HCT116 (cell line): ENCODE measurements at regions not wholly inside any gene's neighbourhood (a gene's known extent, or its start where the extent isn't known, plus 50 kb on each side); places are given as distances from the start of the nearest gene placed in this dataset.

Source experiments
- ATAC-seq: fragments of 200-7000 bp; cut with Tn5 transposase; 2 replicates; pipeline ENCODE4 v1.9.1; 2020; ENCODE audit warnings: mild to moderate bottlenecking, moderate library complexity
- BruUV-seq: library from RNA; stranded (reverse); fragments of 400-500 nt; replicated peaks from 2 replicates; lab custom pipeline; 2021; lab: Mats Ljungman, UMichigan
- CTCF ChIA-PET: fragments of 300-600 bp; sonication (Branson Sonifier 250); formaldehyde crosslinking; loops from one replicate; lab custom pipeline; 2021; ENCODE audit warnings: antibody characterized with exemption; lab: Charles Lee
- POLR2A ChIA-PET: fragments of 300-600, 350-600 bp; sonication (Branson Sonifier 250); formaldehyde crosslinking; loops from one replicate; lab custom pipeline; 2021; ENCODE audit warnings: antibody characterized with exemption; lab: Charles Lee
- RAD21 ChIA-PET, 2 experiments: fragments of 300-600 bp; sonication (Branson Sonifier 250); formaldehyde crosslinking; loops; one replicate each; lab custom pipeline; 2023; ENCODE audit warnings: low total read pairs in 2 of 2; ENCODE audit not compliant: uncharacterized antibody in 2 of 2, unreplicated experiment in 2 of 2, low non-redundant PET in 1 of 2; lab: Charles Lee
- DNase-seq: peaks from one replicate; pipeline ENCODE4 v3.0.0-alpha.2; 2010; ENCODE audit warnings: low read depth, low spot score
- H2AFZ ChIP-seq: fragments of 200-600 bp; shearing (Covaris generic), sonication (generic); 2 replicates; pipeline ENCODE4 v1.6.1; 2017; ENCODE audit warnings: low read depth, mixed run types, mixed read lengths, antibody characterized with exemption, low read length; ENCODE audit not compliant: poor library complexity, severe bottlenecking
- H3K27ac ChIP-seq: 2 replicates; pipeline ENCODE4 v1.5.1; 2012; ENCODE audit warnings: low read depth, low read length
- H3K27me3 ChIP-seq: fragments of 200-600 bp; sonication (generic); 2 replicates; pipeline ENCODE4 v1.6.1; 2016; ENCODE audit warnings: mixed run types, low read length, mixed read lengths; ENCODE audit not compliant: insufficient read depth
- H3K36me3 ChIP-seq, 2 experiments: fragments of 200-500 bp in 1 of 2; fragments of 200-600 bp in 1 of 2; sonication (Bioruptor generic) in 1 of 2; sonication (generic) in 1 of 2; 2 replicates each; pipeline versions ENCODE4 v1.5.1 to v1.6.1; 2014 to 2016; ENCODE audit warnings: low read length in 2 of 2, inconsistent platforms in 1 of 2, mixed read lengths in 1 of 2, mixed run types in 1 of 2; ENCODE audit not compliant: insufficient read depth in 2 of 2, control insufficient read depth in 1 of 2
- H3K4me1 ChIP-seq, 2 experiments: fragments of 200-600 bp in 1 of 2; sonication (generic) in 1 of 2; 2 replicates each; pipeline versions ENCODE4 v1.5.1 to v1.6.1; 2012 to 2017; ENCODE audit warnings: low read length in 2 of 2, inconsistent platforms in 1 of 2, mild to moderate bottlenecking in 1 of 2, mixed read lengths in 1 of 2, mixed run types in 1 of 2, moderate library complexity in 1 of 2; ENCODE audit not compliant: insufficient read depth in 2 of 2, control insufficient read depth in 1 of 2
- H3K4me2 ChIP-seq: fragments of 200-600 bp; sonication (generic); 2 replicates; pipeline ENCODE4 v1.6.1; 2017; ENCODE audit warnings: mixed run types, low read length, mixed read lengths
- H3K4me3 ChIP-seq, 2 experiments: fragments of 200-600 bp in 1 of 2; sonication (generic) in 1 of 2; replicated peaks in 1 of 2; 2 replicates each; pipeline ENCODE4 v1.5.1; 2011 to 2016; ENCODE audit warnings: low read length in 2 of 2, control low read depth in 1 of 2, low read depth in 1 of 2, mild to moderate bottlenecking in 1 of 2, mixed read lengths in 1 of 2, mixed run types in 1 of 2
- H3K79me2 ChIP-seq: fragments of 200-600 bp; sonication (generic); 2 replicates; pipeline ENCODE4 v1.6.1; 2017; ENCODE audit warnings: mild to moderate bottlenecking, mixed run types, low read length, moderate library complexity, mixed read lengths; ENCODE audit not compliant: insufficient read depth
- H3K9ac ChIP-seq: fragments of 200-600 bp; sonication (generic); 2 replicates; pipeline ENCODE4 v1.6.1; 2016; ENCODE audit warnings: low read length, mixed read lengths
- H3K9me2 ChIP-seq: fragments of 200-600 bp; sonication (generic), shearing (Covaris generic); 2 replicates; pipeline ENCODE4 v1.6.1; 2017; ENCODE audit warnings: mixed run types, mild to moderate bottlenecking, moderate library complexity; ENCODE audit not compliant: insufficient read depth
- H3K9me3 ChIP-seq, 2 experiments: fragments of 200-500 bp in 1 of 2; fragments of 200-600 bp in 1 of 2; sonication (Bioruptor generic) in 1 of 2; sonication (generic) in 1 of 2; 2 replicates each; pipeline ENCODE4 v1.6.1; 2014 to 2017; ENCODE audit warnings: low read length in 2 of 2, mixed read lengths in 2 of 2, inconsistent platforms in 1 of 2, low read depth in 1 of 2, mild to moderate bottlenecking in 1 of 2, mixed run types in 1 of 2, moderate library complexity in 1 of 2; ENCODE audit not compliant: control insufficient read depth in 1 of 2, insufficient read depth in 1 of 2
- H4K20me1 ChIP-seq: fragments of 200-600 bp; sonication (generic), shearing (Covaris generic); 2 replicates; pipeline ENCODE4 v1.6.1; 2017; ENCODE audit warnings: mixed run types, mild to moderate bottlenecking, moderate library complexity; ENCODE audit not compliant: insufficient read depth
- ATF3 ChIP-seq: IDR thresholded peaks from 2 replicates; pipeline ENCODE4 v1.6.1; 2012
- CBX3 ChIP-seq: IDR thresholded peaks from 2 replicates; pipeline ENCODE4 v1.6.1; 2012; ENCODE audit warnings: low read depth
- CEBPB ChIP-seq: IDR thresholded peaks from 2 replicates; pipeline ENCODE4 v1.6.1; 2012; ENCODE audit warnings: low read depth
- EGR1 ChIP-seq: IDR thresholded peaks from 2 replicates; pipeline ENCODE4 v1.6.1; 2012; ENCODE audit warnings: low read depth
- ELF1 ChIP-seq: IDR thresholded peaks from 2 replicates; pipeline ENCODE4 v1.6.1; 2012; ENCODE audit warnings: low read depth, borderline replicate concordance
- EZH2 ChIP-seq: fragments of 200-600 bp; sonication (generic); IDR thresholded peaks from 2 replicates; pipeline ENCODE4 v1.6.1; 2017; ENCODE audit warnings: antibody characterized with exemption, mixed run types
- EZH2phosphoT487 ChIP-seq: fragments of 200-600 bp; IDR thresholded peaks from 2 replicates; pipeline ENCODE4 v1.6.1; 2018; ENCODE audit warnings: antibody characterized with exemption, borderline replicate concordance
- POLR2A ChIP-seq: IDR thresholded peaks from 2 replicates; pipeline ENCODE4 v1.7.0; 2011; ENCODE audit warnings: borderline replicate concordance; ENCODE audit not compliant: insufficient read depth, insufficient read length; ENCODE audit errors: extremely low read depth
- POLR2AphosphoS5 ChIP-seq: IDR thresholded peaks from 2 replicates; pipeline ENCODE4 v1.6.1; 2011; ENCODE audit warnings: mild to moderate bottlenecking, low read depth, low read length, moderate library complexity
- REST ChIP-seq: IDR thresholded peaks from 2 replicates; pipeline ENCODE4 v1.6.1; 2012; ENCODE audit warnings: low read depth
- SIN3A ChIP-seq: IDR thresholded peaks from 2 replicates; pipeline ENCODE4 v1.6.1; 2012; ENCODE audit warnings: low read depth
- SP1 ChIP-seq: IDR thresholded peaks from 2 replicates; pipeline ENCODE4 v1.6.1; 2012; ENCODE audit warnings: low read depth
- YY1 ChIP-seq: IDR thresholded peaks from 2 replicates; pipeline ENCODE4 v1.6.1; 2011; ENCODE audit warnings: low read length, low read depth, moderate library complexity, mild to moderate bottlenecking; ENCODE audit not compliant: insufficient replicate concordance; ENCODE audit errors: extremely low read depth
- ZBTB33 ChIP-seq: IDR thresholded peaks from 2 replicates; pipeline ENCODE4 v1.6.1; 2011; ENCODE audit warnings: mild to moderate bottlenecking, low read length, moderate library complexity; ENCODE audit not compliant: insufficient replicate concordance; ENCODE audit errors: extremely low read depth
- ZFX ChIP-seq: fragments of 450-650 bp; IDR thresholded peaks from 2 replicates; pipeline ENCODE4 v1.6.1; 2017
- ZNF274 ChIP-seq: fragments of 200-500 bp; sonication (Bioruptor generic); IDR thresholded peaks from 2 replicates; pipeline ENCODE4 v1.6.1; 2014; ENCODE audit warnings: mild to moderate bottlenecking, low read depth, low read length, inconsistent platforms
- intact Hi-C: fragments of 100-400 bp; cut with micrococcal nuclease; formaldehyde crosslinking; loops from 2 replicates; pipeline ENCODE4 v1.10.0; 2022
- TF ChIP-seq, protein P1 (sequence below): IDR thresholded peaks from 2 replicates; pipeline ENCODE4 v1.6.1; 2012

GRCh38 chr5:91283326-91283725 is 99.8 kb downstream of the ARRDC3 start:
- H3K9me3 ChIP-seq: 0 out of 4 replicates have a peak, but pooled peaks cover 0 to 3% of the 10 kb centered on the region in 2 experiments
- H3K4me1 ChIP-seq: peaks cover 17 to 53% of the 10 kb centered on the region in 2 experiments
- H3K4me2 ChIP-seq: peak overlapping the region; percentile 19; the same call in 1 of the 2 replicates
- ChIA-PET CTCF (no interaction called here), RAD21 (interaction anchor here in 1 of 2 experiments (0.9 kb wide), 1 partner anchor 101 kb away, joined by 3 read pairs; no protein-coding TSS in a partner anchor), POLR2A (no interaction called here)
- no peak for DNase-seq
- no peaks in the 10 kb centered on the region for H3K9me2 ChIP-seq
- no peaks in the 10 kb centered on the region for H4K20me1 ChIP-seq
- no peak overlapping the region for H2AFZ ChIP-seq
- intact Hi-C loops: no loop called here
- H3K79me2 ChIP-seq: no peaks in the 10 kb centered on the region
- H3K27ac ChIP-seq: no peak overlapping the region
- no peaks in the 10 kb centered on the region for H3K36me3 ChIP-seq
- no peak for ATAC-seq
- no peak overlapping the region for H3K4me3 ChIP-seq
- no TSS peak for BruUV-seq
- TF ChIP-seq SIN3A: no peak
- TF ChIP-seq ELF1: no peak
- TF ChIP-seq SP1: no peak
- TF ChIP-seq, protein P1, sequence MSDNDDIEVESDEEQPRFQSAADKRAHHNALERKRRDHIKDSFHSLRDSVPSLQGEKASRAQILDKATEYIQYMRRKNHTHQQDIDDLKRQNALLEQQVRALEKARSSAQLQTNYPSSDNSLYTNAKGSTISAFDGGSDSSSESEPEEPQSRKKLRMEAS: no peak
- TF ChIP-seq YY1: no peak
- no peak for TF ChIP-seq ZFX
- no peak for TF ChIP-seq EZH2
- TF ChIP-seq ZNF274: no peak
- no peak for TF ChIP-seq ZBTB33
- TF ChIP-seq REST: no peak
- TF ChIP-seq POLR2AphosphoS5: no peak
- no peak for TF ChIP-seq POLR2A
- no peak for TF ChIP-seq CBX3
- TF ChIP-seq ATF3: no peak
- no peak for TF ChIP-seq EZH2phosphoT487
- no peak for TF ChIP-seq EGR1
- TF ChIP-seq CEBPB: no peak
- TF ChIP-seq, all 23 proteins: peak for 0
- H3K27me3 ChIP-seq: no peaks in the 10 kb centered on the region
- H3K9ac ChIP-seq: no peak overlapping the region
